WTC11 (cell line): ENCODE measurements at regions not wholly inside any gene's neighbourhood (a gene's known extent, or its start where the extent isn't known, plus 50 kb on each side); places are given as distances from the start of the nearest gene placed in this dataset.

Experiments
- AFF4 ChIP-seq: sonication (generic); formaldehyde crosslinking; IDR thresholded peaks from 2 replicates; pipeline ENCODE4 v1.8.1; 2023; ENCODE audit warnings: mild to moderate bottlenecking, missing genetic modification reagents, borderline replicate concordance
- CTCF ChIP-seq: fragments of 200-600 bp; IDR thresholded peaks from 2 replicates; pipeline ENCODE4 v1.8.0; 2022; ENCODE audit warnings: antibody characterized with exemption
- ERG ChIP-seq: fragments of 250-450 bp; sonication (Bioruptor Pico); IDR thresholded peaks from 2 replicates; pipeline ENCODE4 v1.8.0; 2021; ENCODE audit warnings: mild to moderate bottlenecking
- ETV6 ChIP-seq: sonication (generic); formaldehyde crosslinking; IDR thresholded peaks from 2 replicates; pipeline ENCODE4 v1.8.1; 2022; ENCODE audit warnings: mild to moderate bottlenecking, missing genetic modification reagents
- FOXK1 ChIP-seq: sonication (generic); formaldehyde crosslinking; IDR thresholded peaks from 2 replicates; pipeline ENCODE4 v1.8.0; 2022; ENCODE audit warnings: mild to moderate bottlenecking, moderate library complexity, missing genetic modification reagents
- MAX ChIP-seq: sonication (generic); formaldehyde crosslinking; IDR thresholded peaks from 2 replicates; pipeline ENCODE4 v1.8.0; 2022; ENCODE audit warnings: mild to moderate bottlenecking, missing genetic modification reagents
- SP1 ChIP-seq: sonication (generic); formaldehyde crosslinking; conservative IDR thresholded peaks from 2 replicates; pipeline ENCODE4 v1.8.1; 2022; ENCODE audit warnings: missing genetic modification reagents
- USF1 ChIP-seq: sonication (generic); formaldehyde crosslinking; IDR thresholded peaks from 2 replicates; pipeline ENCODE4 v1.8.0; 2022; ENCODE audit warnings: mild to moderate bottlenecking, missing genetic modification reagents
- USF2 ChIP-seq: sonication (generic); formaldehyde crosslinking; IDR thresholded peaks from 2 replicates; pipeline ENCODE4 v1.8.1; 2023; ENCODE audit warnings: mild to moderate bottlenecking, missing genetic modification reagents, moderate library complexity
- ZNF263 ChIP-seq: sonication (generic); formaldehyde crosslinking; IDR thresholded peaks from 2 replicates; pipeline ENCODE4 v1.8.1; 2022; ENCODE audit warnings: low read depth, mild to moderate bottlenecking, moderate library complexity, missing genetic modification reagents
- ZNF423 ChIP-seq: fragments of 250-450 bp; sonication (Bioruptor Pico); IDR thresholded peaks from 2 replicates; pipeline ENCODE4 v2.1.2; 2022; ENCODE audit warnings: mild to moderate bottlenecking, moderate library complexity
- ZSCAN18 ChIP-seq: fragments of 250-450 bp; sonication (Bioruptor Pico); IDR thresholded peaks from 2 replicates; pipeline ENCODE4 v2.1.2; 2022; ENCODE audit warnings: mild to moderate bottlenecking, moderate library complexity

GRCh38 chr9:32253731-32254130 lies 130.7 kb upstream of the ACO1 start:
- TF ChIP-seq CTCF: no peak
- TF ChIP-seq ERG (CRISPR knock-in tag): no peak
- no peak for TF ChIP-seq AFF4 (CRISPR knock-in tag)
- no peak for TF ChIP-seq SP1 (CRISPR knock-in tag)
- TF ChIP-seq ZNF423 (CRISPR knock-in tag): no peak
- no peak for TF ChIP-seq MAX (CRISPR knock-in tag)
- no peak for TF ChIP-seq FOXK1 (CRISPR knock-in tag)
- no peak for TF ChIP-seq ETV6
- TF ChIP-seq ZNF263 (CRISPR knock-in tag): no peak
- no peak for TF ChIP-seq USF1 (CRISPR knock-in tag)
- no peak for TF ChIP-seq ZSCAN18 (CRISPR knock-in tag)
- no peak for TF ChIP-seq USF2 (CRISPR knock-in tag)
